Pancreas (tissue), 10 donors: ENCODE measurements at regions not wholly inside any gene's neighbourhood (a gene's known extent, or its start where the extent isn't known, plus 50 kb on each side); places are given as distances from the start of the nearest gene placed in this dataset.

Experiments used
- ATAC-seq, 4 donors: fragments of 200-7000 bp; cut with Tn5 transposase; one replicate each; pipeline versions ENCODE4 v1.8.0 to v1.9.1; 2020; ENCODE audit warnings: mild to moderate bottlenecking in 4 of 4, moderate library complexity in 4 of 4
- DNase-seq, 6 donors: peaks; one replicate each; pipeline ENCODE4 v3.0.0-alpha.2; 2020
- FAIRE-seq: peaks from 2 replicates; lab custom pipeline; 2012; peaks lifted over from hg19 to GRCh38; lab: Jason Lieb, UNC
- H3K27ac ChIP-seq, 4 donors: fragments of 200-600 bp; sonication (generic); 1 replicate in 3 of 4; 2 replicates in 1 of 4; pipeline versions ENCODE4 v1.5.0 to v1.8.0; 2020
- H3K27me3 ChIP-seq, 4 donors: fragments of 200-600 bp; one replicate each; pipeline ENCODE4 v1.8.0; 2021
- H3K36me3 ChIP-seq, 3 donors: fragments of 200-600 bp; sonication (generic) in 1 of 3; one replicate each; pipeline versions ENCODE4 v1.5.0 to v1.8.0; 2020 to 2021
- H3K4me1 ChIP-seq, 3 donors: fragments of 200-600 bp; one replicate each; pipeline ENCODE4 v1.8.0; 2021
- H3K4me3 ChIP-seq, 4 donors: fragments of 200-600 bp; sonication (generic) in 2 of 4; one replicate each; pipeline versions ENCODE4 v1.5.0 to v1.8.0; 2020 to 2021
- H3K9me3 ChIP-seq, 4 donors: fragments of 200-600 bp; one replicate each; pipeline ENCODE4 v1.8.0; 2021
- WGBS, 2 donors: extraction: QIAGEN DNeasy Blood & Tissue Kit; methylation state at CpG; one replicate each; pipeline ENCODE4 v1.1.7; 2013; 5-methylcytosine and 5-hydroxymethylcytosine counted together
- intact Hi-C, 3 donors: fragments of 100-400 bp; cut with DNase I; formaldehyde crosslinking; loops; one replicate each; pipeline versions ENCODE4 v1.11.1 to v1.14.2; 2022
- TF ChIP-seq, protein P1 (sequence below), 4 donors: fragments of 200-600 bp; sonication (generic) in 3 of 4; IDR thresholded peaks; one replicate each; pipeline versions ENCODE4 v1.5.0 to v1.8.0; 2021; ENCODE audit warnings: antibody characterized with exemption in 4 of 4
- donor health status: healthy with polysubstance abuse.
- donor health status: DM: no; HTN: no; CAD: no; lungs with moderate emphysema.
- donor health status: DM: no; HTN: no; CAD: no.
- donor health status: control.
- donor health status: control.
- donor health status: Bipolar disorder and iron deficiency.
- donor health status: DM: yes; HTN: yes; CAD: no.
- donor health status: DM: no; HTN: no; CAD: no.
- donor health status: DM: no; HTN: no; CAD: no.
- donor health status: DM: yes; HTN: yes; CAD: no.

DNA sequence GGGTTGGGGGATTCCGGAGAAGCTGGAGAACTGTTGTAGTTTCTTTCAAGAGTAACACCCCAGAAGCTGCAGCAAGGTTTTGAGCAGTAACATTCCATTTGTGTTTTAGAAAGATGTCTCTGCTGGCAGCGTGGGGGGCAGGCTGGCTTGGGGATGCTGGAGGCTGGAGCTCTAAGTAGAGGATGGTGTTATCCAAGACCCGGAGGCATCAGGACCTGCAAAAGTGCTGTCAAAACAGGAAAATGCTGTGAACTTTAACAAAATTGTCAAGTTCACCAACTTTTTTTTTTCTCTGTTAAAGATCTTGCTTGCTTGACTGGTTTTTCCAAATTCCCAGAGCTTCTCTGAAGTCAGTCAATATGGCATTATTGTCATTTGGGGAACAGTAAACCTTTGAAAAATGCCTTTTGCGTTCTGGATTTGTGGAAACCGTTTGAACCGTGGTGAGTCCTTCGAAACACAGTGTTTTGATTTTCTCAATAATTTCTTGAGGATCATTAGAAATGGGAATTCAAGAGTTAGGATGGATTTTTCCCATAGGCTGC lies 189.6 kb upstream of the NLRP1 start:
- Histone ChIP-seq H3K4me1 (no peaks in the 10 kb centered on the region), H3K27me3 (no peaks in the 10 kb centered on the region), H3K36me3 (no peaks in the 10 kb centered on the region), H3K9me3 (no peaks in the 10 kb centered on the region), H3K27ac (no peak overlapping the region), H3K4me3 (no peak overlapping the region)
- 18 to 23% methylated on average over 7 of the region's 7 CpGs for WGBS, 2 donors
- DNase-seq (no peak), ATAC-seq (no peak), FAIRE-seq (no peak)
- TF ChIP-seq, protein P1, sequence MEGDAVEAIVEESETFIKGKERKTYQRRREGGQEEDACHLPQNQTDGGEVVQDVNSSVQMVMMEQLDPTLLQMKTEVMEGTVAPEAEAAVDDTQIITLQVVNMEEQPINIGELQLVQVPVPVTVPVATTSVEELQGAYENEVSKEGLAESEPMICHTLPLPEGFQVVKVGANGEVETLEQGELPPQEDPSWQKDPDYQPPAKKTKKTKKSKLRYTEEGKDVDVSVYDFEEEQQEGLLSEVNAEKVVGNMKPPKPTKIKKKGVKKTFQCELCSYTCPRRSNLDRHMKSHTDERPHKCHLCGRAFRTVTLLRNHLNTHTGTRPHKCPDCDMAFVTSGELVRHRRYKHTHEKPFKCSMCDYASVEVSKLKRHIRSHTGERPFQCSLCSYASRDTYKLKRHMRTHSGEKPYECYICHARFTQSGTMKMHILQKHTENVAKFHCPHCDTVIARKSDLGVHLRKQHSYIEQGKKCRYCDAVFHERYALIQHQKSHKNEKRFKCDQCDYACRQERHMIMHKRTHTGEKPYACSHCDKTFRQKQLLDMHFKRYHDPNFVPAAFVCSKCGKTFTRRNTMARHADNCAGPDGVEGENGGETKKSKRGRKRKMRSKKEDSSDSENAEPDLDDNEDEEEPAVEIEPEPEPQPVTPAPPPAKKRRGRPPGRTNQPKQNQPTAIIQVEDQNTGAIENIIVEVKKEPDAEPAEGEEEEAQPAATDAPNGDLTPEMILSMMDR (IDR thresholded peaks at IDR 0.05): no peak
- intact Hi-C loops: no loop called here

DNA sequence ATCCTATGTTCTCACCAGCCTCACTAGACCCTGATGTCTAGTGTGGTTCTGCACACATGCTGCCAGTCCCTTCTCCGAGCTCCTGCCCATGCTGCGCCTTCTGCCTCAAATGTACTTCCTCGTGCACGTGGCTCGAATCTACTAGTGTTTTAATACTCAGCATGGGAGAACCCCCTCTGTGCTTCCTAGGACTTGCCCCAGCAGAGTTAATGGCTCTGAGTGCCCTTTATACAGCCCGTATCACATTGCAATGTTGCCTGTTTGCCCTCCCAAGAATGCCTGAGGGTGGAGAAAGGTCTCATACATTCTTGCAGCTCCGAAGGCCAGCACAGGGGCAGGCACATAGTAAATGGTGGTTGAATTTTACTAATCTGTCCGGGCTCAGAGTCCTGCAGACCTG lies 190.8 kb upstream of the NLRP1 start:
- Histone ChIP-seq H3K36me3 (no peaks in the 10 kb centered on the region), H3K4me3 (no peak overlapping the region), H3K27me3 (no peaks in the 10 kb centered on the region), H3K27ac (no peak overlapping the region), H3K4me1 (no peaks in the 10 kb centered on the region), H3K9me3 (no peaks in the 10 kb centered on the region)
- intact Hi-C loops: no loop called here
- ATAC-seq (no peak), FAIRE-seq (no peak), DNase-seq (no peak)
- WGBS, 2 donors: 36 to 43% methylated on average over 8 of the region's 8 CpGs
- TF ChIP-seq, protein P1 (IDR thresholded peaks at IDR 0.05): no peak

DNA sequence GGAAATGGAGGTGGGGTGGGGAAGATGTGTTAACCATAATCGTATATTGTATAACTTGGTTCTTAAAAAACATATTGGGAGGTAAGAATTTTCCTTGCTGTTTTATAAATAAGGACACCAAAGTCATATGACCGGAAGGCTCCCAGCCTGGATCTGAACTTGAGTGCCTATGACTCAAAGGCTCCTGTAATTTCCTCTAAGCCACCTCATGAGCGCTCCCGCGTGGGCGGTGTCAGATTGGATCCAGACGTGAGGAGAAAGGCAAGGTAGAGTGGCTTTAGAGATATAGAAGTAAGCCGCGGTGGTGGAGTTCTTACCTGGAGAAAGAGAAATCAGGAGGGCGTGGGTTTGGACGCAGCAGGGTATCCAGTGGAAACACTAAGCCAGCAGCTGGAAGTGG lies 196.2 kb upstream of the NLRP1 start:
- Histone ChIP-seq H3K36me3 (no peaks in the 10 kb centered on the region), H3K27me3 (no peaks in the 10 kb centered on the region), H3K4me3 (no peak overlapping the region), H3K9me3 (no peaks in the 10 kb centered on the region), H3K4me1 (no peaks in the 10 kb centered on the region), H3K27ac (no peak overlapping the region)
- no peak for DNase-seq
- no peak for ATAC-seq
- no peak for FAIRE-seq
- TF ChIP-seq, protein P1 (IDR thresholded peaks at IDR 0.05): no peak
- intact Hi-C loops: no loop called here
- WGBS, 2 donors: 69 to 73% methylated on average over 11 of the region's 11 CpGs

DNA sequence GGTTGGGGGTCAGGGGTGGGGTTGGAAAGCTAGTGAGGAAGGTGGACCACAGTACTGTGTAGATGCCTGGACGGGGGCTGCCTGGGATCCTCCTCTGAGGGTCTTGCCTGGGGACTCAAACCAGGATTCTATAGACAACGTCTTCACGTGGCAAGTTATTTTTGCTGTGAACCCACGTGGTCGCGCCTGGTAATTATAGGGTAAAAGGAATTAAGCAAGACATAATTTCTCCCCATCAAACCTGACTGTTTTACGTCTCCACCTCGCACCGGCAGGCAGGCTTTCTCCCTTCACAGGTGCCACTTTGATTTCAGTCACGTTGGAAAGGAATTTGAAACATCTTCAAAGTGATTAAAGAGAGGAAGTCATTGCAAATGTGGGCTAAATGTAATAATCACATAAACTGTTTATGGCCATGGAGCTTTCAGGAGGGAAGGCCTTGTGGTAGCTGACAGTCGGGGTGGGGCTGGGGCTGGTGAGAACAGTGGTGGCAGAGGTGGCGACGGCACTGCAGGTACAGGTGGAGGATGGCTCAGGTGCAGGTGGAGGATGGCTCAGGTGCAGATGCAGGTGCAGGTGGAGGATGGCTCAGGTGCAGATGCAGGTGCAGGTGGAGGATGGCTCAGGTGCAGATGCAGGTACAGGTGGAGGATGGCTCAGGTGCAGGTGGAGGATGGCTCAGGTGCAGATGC lies 197.1 kb upstream of the NLRP1 start:
- Histone ChIP-seq H3K4me3 (no peak overlapping the region), H3K27ac (no peak overlapping the region), H3K9me3 (no peaks in the 10 kb centered on the region), H3K36me3 (no peaks in the 10 kb centered on the region), H3K27me3 (no peaks in the 10 kb centered on the region), H3K4me1 (no peaks in the 10 kb centered on the region)
- WGBS, 2 donors: 43 to 46% methylated on average over 13 of the region's 13 CpGs
- TF ChIP-seq, protein P1 (IDR thresholded peaks at IDR 0.05): no peak
- no peak for FAIRE-seq
- no peak for ATAC-seq
- intact Hi-C loops: no loop called here
- DNase-seq: no peak

DNA sequence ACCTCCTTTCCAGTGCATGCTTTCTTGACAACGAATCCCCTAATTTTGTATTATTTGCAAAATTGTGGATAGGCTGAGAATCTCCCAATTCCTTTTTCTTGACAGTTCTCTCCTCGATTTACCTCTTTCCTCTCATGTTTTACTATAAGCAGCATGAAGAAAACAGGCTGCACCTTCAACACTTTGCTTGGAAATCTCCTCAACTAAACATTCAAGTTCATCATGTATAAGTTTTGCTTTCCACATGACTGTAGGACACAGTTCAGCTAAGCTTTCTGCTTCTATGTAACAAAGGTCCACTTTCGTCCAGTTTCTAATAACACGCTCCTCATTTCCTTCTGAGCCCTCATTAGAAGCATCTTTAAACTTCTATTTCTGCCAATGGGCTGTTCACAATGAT lies 199.0 kb upstream of the NLRP1 start:
- H3K4me3 ChIP-seq: no peak overlapping the region
- H3K27me3 ChIP-seq: no peaks in the 10 kb centered on the region
- H3K4me1 ChIP-seq: no peaks in the 10 kb centered on the region
- 55 to 68% methylated on average over 4 of the region's 4 CpGs for WGBS, 2 donors
- TF ChIP-seq, protein P1 (IDR thresholded peaks at IDR 0.05): no peak
- no peak overlapping the region for H3K27ac ChIP-seq
- ATAC-seq: no peak
- H3K36me3 ChIP-seq: no peaks in the 10 kb centered on the region
- no peak for FAIRE-seq
- intact Hi-C loops: no loop called here
- DNase-seq: no peak
- no peaks in the 10 kb centered on the region for H3K9me3 ChIP-seq
